ENCODE measurements at regions not wholly inside any gene's neighbourhood (a gene's known extent, or its start where the extent isn't known, plus 50 kb on each side); places are given as distances from the start of the nearest gene placed in this dataset.

DNA sequence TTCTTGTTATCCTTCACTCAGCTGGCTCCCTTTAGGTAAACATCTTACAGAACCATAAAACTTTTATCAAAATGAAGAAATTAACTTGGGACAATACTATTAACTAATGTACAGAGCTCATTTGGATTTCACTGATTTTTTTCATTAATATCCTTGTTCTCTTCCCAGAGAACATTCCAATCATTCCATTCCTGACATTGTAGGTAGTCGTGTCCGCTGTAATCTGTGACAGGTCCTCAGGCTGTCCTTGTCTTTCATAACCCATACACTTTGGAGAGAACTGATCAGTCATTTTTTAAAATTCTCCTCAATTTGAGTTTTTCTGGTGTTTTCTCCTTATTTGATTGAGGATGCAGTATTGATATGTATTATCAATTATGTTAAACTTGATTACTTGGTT lies 916.8 kb downstream of the GALC start:
- TF ChIP-seq, protein P1, sequence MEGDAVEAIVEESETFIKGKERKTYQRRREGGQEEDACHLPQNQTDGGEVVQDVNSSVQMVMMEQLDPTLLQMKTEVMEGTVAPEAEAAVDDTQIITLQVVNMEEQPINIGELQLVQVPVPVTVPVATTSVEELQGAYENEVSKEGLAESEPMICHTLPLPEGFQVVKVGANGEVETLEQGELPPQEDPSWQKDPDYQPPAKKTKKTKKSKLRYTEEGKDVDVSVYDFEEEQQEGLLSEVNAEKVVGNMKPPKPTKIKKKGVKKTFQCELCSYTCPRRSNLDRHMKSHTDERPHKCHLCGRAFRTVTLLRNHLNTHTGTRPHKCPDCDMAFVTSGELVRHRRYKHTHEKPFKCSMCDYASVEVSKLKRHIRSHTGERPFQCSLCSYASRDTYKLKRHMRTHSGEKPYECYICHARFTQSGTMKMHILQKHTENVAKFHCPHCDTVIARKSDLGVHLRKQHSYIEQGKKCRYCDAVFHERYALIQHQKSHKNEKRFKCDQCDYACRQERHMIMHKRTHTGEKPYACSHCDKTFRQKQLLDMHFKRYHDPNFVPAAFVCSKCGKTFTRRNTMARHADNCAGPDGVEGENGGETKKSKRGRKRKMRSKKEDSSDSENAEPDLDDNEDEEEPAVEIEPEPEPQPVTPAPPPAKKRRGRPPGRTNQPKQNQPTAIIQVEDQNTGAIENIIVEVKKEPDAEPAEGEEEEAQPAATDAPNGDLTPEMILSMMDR (IDR thresholded peaks at IDR 0.05), result no peak
- TF ChIP-seq POLR2A (IDR thresholded peaks at IDR 0.05), result no peak

All from right lobe of liver (tissue), 4 donors.